Activated CD8-positive, alpha-beta T cell treated with anti-CD3 and anti-CD28 coated beads, Interleukin-2, amount 10 ng/mL, durations not matched to agents 7 days and 5 days (primary cell): ENCODE measurements at regions not wholly inside any gene's neighbourhood (a gene's known extent, or its start where the extent isn't known, plus 50 kb on each side); places are given as distances from the start of the nearest gene placed in this dataset.
A peak's percentile ranks its signal among the peaks of the same experiment; 100 is the strongest.

Source experiments
- ATAC-seq: fragments of 150-1000 bp; cut with Tn5 transposase; one replicate; pipeline ENCODE4 v1.10.0; 2021; ENCODE audit warnings: moderate library complexity
- CTCF ChIA-PET: fragments of 350-600 bp; sonication (Branson Sonifier 250); formaldehyde crosslinking; loops from one replicate; lab custom pipeline; 2021; ENCODE audit warnings: antibody characterized with exemption; lab: Charles Lee
- POLR2A ChIA-PET: fragments of 350-600 bp; sonication (Branson Sonifier 250); formaldehyde crosslinking; loops from one replicate; lab custom pipeline; 2021; ENCODE audit warnings: antibody characterized with exemption; lab: Charles Lee
- DNase-seq: peaks from one replicate; pipeline ENCODE4 v3.0.0-alpha.2; 2020
- H3K27ac Mint-ChIP-seq: one replicate; pipeline ENCODE4 v1.8.0; 2021; ENCODE audit warnings: mild to moderate bottlenecking, mixed read lengths
- H3K27me3 Mint-ChIP-seq: one replicate; pipeline ENCODE4 v1.8.0; 2021; ENCODE audit warnings: low read depth, mixed read lengths
- H3K36me3 Mint-ChIP-seq: one replicate; pipeline ENCODE4 v1.8.0; 2021; ENCODE audit warnings: low read depth, mixed read lengths
- H3K4me1 Mint-ChIP-seq: one replicate; pipeline ENCODE4 v1.8.0; 2021; ENCODE audit warnings: low read depth, mixed read lengths
- H3K4me3 Mint-ChIP-seq: one replicate; pipeline ENCODE4 v1.8.0; 2021; ENCODE audit warnings: mild to moderate bottlenecking, mixed read lengths
- H3K9me3 Mint-ChIP-seq: one replicate; pipeline ENCODE4 v1.8.0; 2022; ENCODE audit warnings: mixed read lengths; ENCODE audit not compliant: insufficient read depth

GRCh38 chr9:26729187-26729586, 163.4 kb downstream of the CAAP1 start:
- H3K36me3 Mint-ChIP-seq: no peaks in the 10 kb centered on the region

GRCh38 chr9:26727471-26727870, 165.1 kb downstream of the CAAP1 start:
- no peaks in the 10 kb centered on the region for H3K36me3 Mint-ChIP-seq
- no peak overlapping the region for H3K27ac Mint-ChIP-seq
- no peaks in the 10 kb centered on the region for H3K9me3 Mint-ChIP-seq
- ATAC-seq (no peak), DNase-seq (no peak)
- no peak overlapping the region for H3K4me3 Mint-ChIP-seq
- no peaks in the 10 kb centered on the region for H3K4me1 Mint-ChIP-seq
- POLR2A ChIA-PET: no interaction called here
- H3K27me3 Mint-ChIP-seq: no peaks in the 10 kb centered on the region
- CTCF ChIA-PET: no interaction called here

More at GRCh38 chr9:26729187-26729586, 163.4 kb downstream of the CAAP1 start:
- H3K9me3 Mint-ChIP-seq: no peaks in the 10 kb centered on the region
- CTCF ChIA-PET: no interaction called here
- H3K27me3 Mint-ChIP-seq: no peaks in the 10 kb centered on the region
- ATAC-seq (no peak), DNase-seq (no peak)
- no peak overlapping the region for H3K4me3 Mint-ChIP-seq
- POLR2A ChIA-PET: no interaction called here
- H3K27ac Mint-ChIP-seq: no peak overlapping the region
- no peaks in the 10 kb centered on the region for H3K4me1 Mint-ChIP-seq

- H3K4me3 Mint-ChIP-seq: no peak overlapping the region
- ChIA-PET POLR2A (no interaction called here), CTCF (no interaction called here)
- no peaks in the 10 kb centered on the region for H3K36me3 Mint-ChIP-seq
- ATAC-seq (no peak), DNase-seq (no peak)
- H3K4me1 Mint-ChIP-seq: no peaks in the 10 kb centered on the region
- H3K27ac Mint-ChIP-seq: no peak overlapping the region
- H3K9me3 Mint-ChIP-seq: no peaks in the 10 kb centered on the region
- no peaks in the 10 kb centered on the region for H3K27me3 Mint-ChIP-seq
Measured at GRCh38 chr9:26725573-26725972, 167.0 kb downstream of the CAAP1 start.

- ChIA-PET POLR2A (no interaction called here), CTCF (no interaction called here)
- no peaks in the 10 kb centered on the region for H3K36me3 Mint-ChIP-seq
- no peak overlapping the region for H3K4me3 Mint-ChIP-seq
- no peaks in the 10 kb centered on the region for H3K4me1 Mint-ChIP-seq
- DNase-seq: peak; percentile 25
- peak; percentile 33 for ATAC-seq
- no peak overlapping the region for H3K27ac Mint-ChIP-seq
- H3K27me3 Mint-ChIP-seq: no peaks in the 10 kb centered on the region
- no peaks in the 10 kb centered on the region for H3K9me3 Mint-ChIP-seq
Measured at GRCh38 chr9:26723486-26723885, 169.1 kb downstream of the CAAP1 start.

GRCh38 chr9:26722755-26723154, 169.8 kb downstream of the CAAP1 start:
- H3K27me3 Mint-ChIP-seq: no peaks in the 10 kb centered on the region
- POLR2A ChIA-PET: no interaction called here
- H3K4me1 Mint-ChIP-seq: no peaks in the 10 kb centered on the region
- no peak overlapping the region for H3K4me3 Mint-ChIP-seq
- no peaks in the 10 kb centered on the region for H3K9me3 Mint-ChIP-seq
- DNase-seq (no peak), ATAC-seq (no peak)
- CTCF ChIA-PET: no interaction called here
- no peaks in the 10 kb centered on the region for H3K36me3 Mint-ChIP-seq
- no peak overlapping the region for H3K27ac Mint-ChIP-seq

GRCh38 chr9:26710008-26710407, 182.6 kb downstream of the CAAP1 start:
- H3K27me3 Mint-ChIP-seq: peaks cover 2% of the 10 kb centered on the region
- DNase-seq (no peak), ATAC-seq (no peak)
- ChIA-PET POLR2A (no interaction called here), CTCF (no interaction called here)
- H3K9me3 Mint-ChIP-seq: no peaks in the 10 kb centered on the region
- no peak overlapping the region for H3K4me3 Mint-ChIP-seq
- H3K36me3 Mint-ChIP-seq: no peaks in the 10 kb centered on the region
- no peak overlapping the region for H3K27ac Mint-ChIP-seq
- no peaks in the 10 kb centered on the region for H3K4me1 Mint-ChIP-seq

- Mint-ChIP-seq H3K27ac (no peak overlapping the region), H3K4me1 (no peaks in the 10 kb centered on the region), H3K9me3 (no peaks in the 10 kb centered on the region), H3K36me3 (no peaks in the 10 kb centered on the region), H3K27me3 (peaks cover 2% of the 10 kb centered on the region), H3K4me3 (no peak overlapping the region)
- DNase-seq (no peak), ATAC-seq (no peak)
- ChIA-PET CTCF (no interaction called here), POLR2A (no interaction called here)
Measured at GRCh38 chr9:26706223-26706622, 186.4 kb downstream of the CAAP1 start.

GRCh38 chr9:26695298-26695622, 197.3 kb downstream of the CAAP1 start:
- POLR2A ChIA-PET: no interaction called here
- Mint-ChIP-seq H3K27me3 (no peaks in the 10 kb centered on the region), H3K27ac (no peak overlapping the region), H3K9me3 (peaks cover 3% of the 10 kb centered on the region), H3K36me3 (no peaks in the 10 kb centered on the region), H3K4me1 (no peaks in the 10 kb centered on the region), H3K4me3 (no peak overlapping the region)
- CTCF ChIA-PET: no interaction called here
- ATAC-seq (no peak), DNase-seq (no peak)

GRCh38 chr9:26694381-26695297, 198.0 kb downstream of the CAAP1 start:
- Mint-ChIP-seq H3K27ac (no peak overlapping the region), H3K36me3 (no peaks in the 10 kb centered on the region), H3K4me1 (no peaks in the 10 kb centered on the region), H3K4me3 (no peak overlapping the region), H3K27me3 (no peaks in the 10 kb centered on the region), H3K9me3 (peaks cover 3% of the 10 kb centered on the region)
- ATAC-seq (no peak), DNase-seq (no peak)
- POLR2A ChIA-PET: no interaction called here
- CTCF ChIA-PET: no interaction called here

- DNase-seq: no peak
- CTCF ChIA-PET: no interaction called here
- Mint-ChIP-seq H3K9me3 (no peaks in the 10 kb centered on the region), H3K27me3 (no peaks in the 10 kb centered on the region), H3K4me1 (no peaks in the 10 kb centered on the region), H3K27ac (no peak overlapping the region), H3K4me3 (no peak overlapping the region), H3K36me3 (no peaks in the 10 kb centered on the region)
- ATAC-seq: no peak
- POLR2A ChIA-PET: no interaction called here
Measured at GRCh38 chr9:26689041-26689440, 203.6 kb downstream of the CAAP1 start.

- CTCF ChIA-PET: no interaction called here
- Mint-ChIP-seq H3K4me3 (no peak overlapping the region), H3K4me1 (no peaks in the 10 kb centered on the region), H3K9me3 (no peaks in the 10 kb centered on the region), H3K36me3 (no peaks in the 10 kb centered on the region), H3K27ac (no peak overlapping the region), H3K27me3 (no peaks in the 10 kb centered on the region)
- ATAC-seq (no peak), DNase-seq (no peak)
- POLR2A ChIA-PET: no interaction called here
Measured at GRCh38 chr9:26687421-26687820, 205.2 kb downstream of the CAAP1 start.

- no peak for DNase-seq
- Mint-ChIP-seq H3K36me3 (no peaks in the 10 kb centered on the region), H3K27me3 (no peaks in the 10 kb centered on the region), H3K27ac (no peak overlapping the region), H3K9me3 (no peaks in the 10 kb centered on the region), H3K4me3 (no peak overlapping the region), H3K4me1 (no peaks in the 10 kb centered on the region)
- ChIA-PET CTCF (no interaction called here), POLR2A (no interaction called here)
- no peak for ATAC-seq
Measured at GRCh38 chr9:26685818-26686217, 206.8 kb downstream of the CAAP1 start.

- no peak overlapping the region for H3K4me3 Mint-ChIP-seq
- ChIA-PET CTCF (no interaction called here), POLR2A (no interaction called here)
- no peaks in the 10 kb centered on the region for H3K4me1 Mint-ChIP-seq
- no peaks in the 10 kb centered on the region for H3K9me3 Mint-ChIP-seq
- DNase-seq (no peak), ATAC-seq (no peak)
- H3K27ac Mint-ChIP-seq: no peak overlapping the region
- H3K27me3 Mint-ChIP-seq: no peaks in the 10 kb centered on the region
- H3K36me3 Mint-ChIP-seq: no peaks in the 10 kb centered on the region
Measured at GRCh38 chr9:26684029-26684428, 208.6 kb downstream of the CAAP1 start.
